ENCODE measurements at regions not wholly inside any gene's neighbourhood (a gene's known extent, or its start where the extent isn't known, plus 50 kb on each side); places are given as distances from the start of the nearest gene placed in this dataset.

- no peaks in the 10 kb centered on the region for H4K20me1 ChIP-seq (ENCODE audit: control insufficient read depth, insufficient read depth, low read depth, low read length)
- H3K9me3 ChIP-seq (ENCODE audit: control insufficient read depth, insufficient read depth, low read length): no peaks in the 10 kb centered on the region
- TF ChIP-seq CTCF (IDR thresholded peaks at IDR 0.05; ENCODE audit: low read depth, low read length, poor library complexity, severe bottlenecking) (no peak), EZH2phosphoT487 (IDR thresholded peaks at IDR 0.05; ENCODE audit: borderline replicate concordance, low read length) (no peak)
- H3K4me3 ChIP-seq (ENCODE audit: low read length): no peak overlapping the region
- no peaks in the 10 kb centered on the region for H3F3A ChIP-seq (ENCODE audit: control insufficient read depth, insufficient read depth)
- no peaks in the 10 kb centered on the region for H3K9me2 ChIP-seq (replicated peaks; ENCODE audit: control insufficient read depth, low read length)
- no peaks in the 10 kb centered on the region for H3K27me3 ChIP-seq (ENCODE audit: control insufficient read depth, low read length)
- H3K4me1 ChIP-seq (ENCODE audit: control insufficient read depth, low read length): no peaks in the 10 kb centered on the region
- no peak overlapping the region for H3K4me2 ChIP-seq (ENCODE audit: low read length)
- no peaks in the 10 kb centered on the region for H3K79me2 ChIP-seq (ENCODE audit: control insufficient read depth, low read length)
- no peaks in the 10 kb centered on the region for H3K36me3 ChIP-seq (ENCODE audit: control insufficient read depth, low read length)
- H3K27ac ChIP-seq (ENCODE audit: low read depth, low read length): no peak overlapping the region
Measured at GRCh38 chrX:121931567-121931966, 884.2 kb downstream of the GLUD2 start.

- no peak overlapping the region for H3K27ac ChIP-seq (ENCODE audit: low read depth, low read length)
- H3F3A ChIP-seq (ENCODE audit: control insufficient read depth, insufficient read depth): no peaks in the 10 kb centered on the region
- H3K9me3 ChIP-seq (ENCODE audit: control insufficient read depth, insufficient read depth, low read length): no peaks in the 10 kb centered on the region
- no peaks in the 10 kb centered on the region for H3K36me3 ChIP-seq (ENCODE audit: control insufficient read depth, low read length)
- no peaks in the 10 kb centered on the region for H3K79me2 ChIP-seq (ENCODE audit: control insufficient read depth, low read length)
- no peak for TF ChIP-seq EZH2phosphoT487 (IDR thresholded peaks at IDR 0.05; ENCODE audit: borderline replicate concordance, low read length)
- no peak for TF ChIP-seq CTCF (IDR thresholded peaks at IDR 0.05; ENCODE audit: low read depth, low read length, poor library complexity, severe bottlenecking)
- H3K4me3 ChIP-seq (ENCODE audit: low read length): no peak overlapping the region
- no peaks in the 10 kb centered on the region for H3K4me1 ChIP-seq (ENCODE audit: control insufficient read depth, low read length)
- H3K27me3 ChIP-seq (ENCODE audit: control insufficient read depth, low read length): no peaks in the 10 kb centered on the region
- H4K20me1 ChIP-seq (ENCODE audit: control insufficient read depth, insufficient read depth, low read depth, low read length): no peaks in the 10 kb centered on the region
- H3K4me2 ChIP-seq (ENCODE audit: low read length): no peak overlapping the region
- H3K9me2 ChIP-seq (replicated peaks; ENCODE audit: control insufficient read depth, low read length): no peaks in the 10 kb centered on the region
Measured at GRCh38 chrX:121932688-121933087, 885.3 kb downstream of the GLUD2 start.

DNA sequence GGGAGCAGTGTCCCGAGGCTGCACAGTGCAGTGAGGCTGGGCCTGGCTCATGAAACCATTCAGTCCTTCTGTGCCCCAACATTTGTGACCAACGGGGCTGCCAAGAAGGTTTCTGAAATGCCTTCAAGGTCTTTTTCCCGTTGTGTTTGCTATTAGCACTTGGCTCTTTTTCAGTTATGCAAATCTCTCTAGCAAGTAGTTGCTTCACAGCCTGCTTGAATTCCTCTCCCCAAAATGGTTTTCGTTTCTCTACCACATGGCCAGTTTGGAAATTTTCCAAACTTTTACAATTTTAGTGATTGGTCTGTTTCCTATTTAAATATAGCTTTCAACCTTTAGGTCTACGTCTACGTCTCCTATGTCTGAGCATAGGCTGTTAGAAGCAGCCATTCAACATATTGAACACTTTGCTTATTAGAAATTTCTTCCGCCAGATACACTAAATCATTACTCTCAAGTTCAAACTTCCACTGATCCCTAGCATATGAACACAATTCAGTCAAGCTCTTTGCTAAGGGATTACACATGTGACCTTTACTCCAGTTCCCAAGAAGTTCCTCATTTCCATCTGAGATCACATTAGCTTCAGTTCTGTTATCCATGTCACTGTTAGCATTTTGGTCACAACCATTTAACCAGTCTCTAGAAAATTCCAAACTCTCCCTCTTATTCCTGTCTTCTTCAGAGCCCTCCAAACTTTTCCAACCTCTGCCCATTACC is 901.8 kb downstream of the GLUD2 start:
- Histone ChIP-seq H3K9me2 (replicated peaks; ENCODE audit: control insufficient read depth, low read length) (no peaks in the 10 kb centered on the region), H4K20me1 (ENCODE audit: control insufficient read depth, insufficient read depth, low read depth, low read length) (no peaks in the 10 kb centered on the region), H3K27ac (ENCODE audit: low read depth, low read length) (no peak overlapping the region), H3K79me2 (ENCODE audit: control insufficient read depth, low read length) (no peaks in the 10 kb centered on the region), H3K36me3 (ENCODE audit: control insufficient read depth, low read length) (no peaks in the 10 kb centered on the region), H3K4me1 (ENCODE audit: control insufficient read depth, low read length) (no peaks in the 10 kb centered on the region), H3K4me3 (ENCODE audit: low read length) (no peak overlapping the region), H3F3A (ENCODE audit: control insufficient read depth, insufficient read depth) (no peaks in the 10 kb centered on the region), H3K9me3 (ENCODE audit: control insufficient read depth, insufficient read depth, low read length) (no peaks in the 10 kb centered on the region), H3K27me3 (ENCODE audit: control insufficient read depth, low read length) (no peaks in the 10 kb centered on the region), H3K4me2 (ENCODE audit: low read length) (no peak overlapping the region)
- TF ChIP-seq EZH2phosphoT487 (IDR thresholded peaks at IDR 0.05; ENCODE audit: borderline replicate concordance, low read length): no peak
- TF ChIP-seq CTCF (IDR thresholded peaks at IDR 0.05; ENCODE audit: low read depth, low read length, poor library complexity, severe bottlenecking): no peak
